ENCODE measurements at regions not wholly inside any gene's neighbourhood (a gene's known extent, or its start where the extent isn't known, plus 50 kb on each side); places are given as distances from the start of the nearest gene placed in this dataset.
A peak's percentile ranks its signal among the peaks of the same experiment; 100 is the strongest.
"Not testable (repeated sequence)": the region's sequence is repeated elsewhere in the genome, so short reads cannot be mapped to it uniquely, and the experiment has no call there.

DNA sequence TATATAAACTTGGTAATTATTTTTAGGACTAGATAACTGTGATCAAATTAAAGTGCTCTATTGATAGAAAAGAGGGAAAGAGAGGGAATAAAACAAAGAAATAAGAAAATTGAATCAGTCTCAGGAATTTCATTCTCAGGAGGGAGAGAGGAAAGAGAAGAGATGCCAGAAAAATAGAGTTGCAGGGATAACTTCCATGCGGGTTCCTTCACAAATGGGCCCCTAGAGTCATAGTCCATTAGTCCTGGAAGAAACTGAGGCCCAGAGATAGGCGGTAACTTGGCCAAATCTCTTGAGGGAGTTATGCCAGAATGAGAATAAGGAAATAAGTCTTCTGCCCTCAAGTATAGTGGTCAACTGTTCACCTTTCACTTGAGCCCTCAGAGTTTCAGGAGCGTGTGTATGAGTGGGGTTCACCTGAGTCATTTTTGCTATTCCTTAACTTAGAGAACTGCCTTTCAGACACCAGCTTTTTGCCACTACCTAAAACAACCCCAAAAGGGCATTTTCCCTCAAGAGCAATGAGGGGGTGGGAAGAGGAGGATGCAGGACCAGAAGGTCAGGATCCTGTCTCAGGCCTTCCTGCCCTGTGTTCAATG, 192.6 kb downstream of the MEX3B start:
- no peak for DNase-seq (ENCODE audit: low read depth, low spot score)
- in situ Hi-C loops (cut with HindIII; ENCODE audit: low pct_unique_long_range_greater_than_20kb, low sequenced_read_pairs): no loop called here

GRCh38 chr15:81852411-81853149, 193.2 kb downstream of the MEX3B start:
- in situ Hi-C loops (cut with HindIII; ENCODE audit: low pct_unique_long_range_greater_than_20kb, low sequenced_read_pairs): no loop called here
- DNase-seq (ENCODE audit: low read depth, low spot score): no peak

- in situ Hi-C loops (cut with HindIII; ENCODE audit: low pct_unique_long_range_greater_than_20kb, low sequenced_read_pairs): no loop called here
- no peak for DNase-seq (ENCODE audit: low read depth, low spot score)
Measured at GRCh38 chr15:81851757-81852156, 194.1 kb downstream of the MEX3B start.

DNA sequence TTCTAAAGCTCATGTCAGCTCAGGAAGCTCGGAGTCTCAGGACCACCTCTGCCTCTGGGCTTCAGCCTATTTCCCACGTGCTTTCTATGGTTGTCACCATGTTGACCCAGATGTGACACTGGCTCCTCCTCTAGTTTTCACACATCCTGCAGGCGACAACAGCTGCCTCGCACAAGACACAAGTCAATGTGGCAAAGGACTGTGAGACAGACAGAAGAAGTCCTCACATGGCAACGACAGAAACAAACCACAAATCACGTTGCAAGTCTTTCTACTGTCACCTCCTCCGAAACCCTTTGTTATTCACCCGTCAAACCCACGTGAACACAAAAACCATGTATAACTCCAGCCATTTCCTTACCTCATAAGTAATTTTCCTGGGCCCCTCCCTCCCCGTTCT, 194.5 kb downstream of the MEX3B start:
- in situ Hi-C loops (cut with HindIII; ENCODE audit: low pct_unique_long_range_greater_than_20kb, low sequenced_read_pairs): no loop called here

DNA sequence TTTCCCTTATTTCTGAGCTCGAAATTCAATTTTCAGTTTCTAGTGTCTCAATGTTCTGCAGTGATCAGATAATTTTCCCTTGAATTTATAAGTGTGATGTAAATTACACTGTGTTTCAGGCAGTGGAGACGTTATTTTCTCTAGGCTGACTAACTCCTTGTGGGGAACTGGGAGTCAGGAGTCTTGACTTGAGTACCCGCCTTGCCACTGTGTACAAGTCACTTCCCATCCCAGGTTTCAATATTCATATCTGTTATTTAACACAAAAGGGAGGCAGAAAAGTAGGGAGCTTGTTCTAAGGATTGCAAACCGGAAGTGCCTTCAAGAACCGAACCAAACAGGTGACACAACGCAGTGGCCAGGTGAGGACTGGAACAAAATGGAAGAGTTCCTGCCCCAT, 196.5 kb downstream of the MEX3B start:
- in situ Hi-C loops (cut with HindIII; ENCODE audit: low pct_unique_long_range_greater_than_20kb, low sequenced_read_pairs): no loop called here
- DNase-seq (ENCODE audit: low read depth, low spot score): no peak

More for the DNA sequence above, 194.5 kb downstream of the MEX3B start:
- no peak for DNase-seq (ENCODE audit: low read depth, low spot score)

- no peak for DNase-seq (ENCODE audit: low read depth, low spot score)
- in situ Hi-C loops (cut with HindIII; ENCODE audit: low pct_unique_long_range_greater_than_20kb, low sequenced_read_pairs): no loop called here
Measured at GRCh38 chr15:81848701-81849100, 197.1 kb downstream of the MEX3B start.

GRCh38 chr15:81843757-81844407, 201.9 kb downstream of the MEX3B start:
- no peak for DNase-seq (ENCODE audit: low read depth, low spot score)
- in situ Hi-C loops (cut with HindIII; ENCODE audit: low pct_unique_long_range_greater_than_20kb, low sequenced_read_pairs): no loop called here

- in situ Hi-C loops (cut with HindIII; ENCODE audit: low pct_unique_long_range_greater_than_20kb, low sequenced_read_pairs): no loop called here
- DNase-seq (ENCODE audit: low read depth, low spot score): no peak
Measured at GRCh38 chr15:81843226-81843625, 202.6 kb downstream of the MEX3B start.

- DNase-seq (ENCODE audit: low read depth, low spot score): no peak
- in situ Hi-C loops (cut with HindIII; ENCODE audit: low pct_unique_long_range_greater_than_20kb, low sequenced_read_pairs): no loop called here
Measured at GRCh38 chr15:81839387-81839786, 206.4 kb downstream of the MEX3B start.

- in situ Hi-C loops (cut with HindIII; ENCODE audit: low pct_unique_long_range_greater_than_20kb, low sequenced_read_pairs): no loop called here
- DNase-seq (ENCODE audit: low read depth, low spot score): no peak
Measured at GRCh38 chr15:81835731-81836130, 210.1 kb downstream of the MEX3B start.

DNA sequence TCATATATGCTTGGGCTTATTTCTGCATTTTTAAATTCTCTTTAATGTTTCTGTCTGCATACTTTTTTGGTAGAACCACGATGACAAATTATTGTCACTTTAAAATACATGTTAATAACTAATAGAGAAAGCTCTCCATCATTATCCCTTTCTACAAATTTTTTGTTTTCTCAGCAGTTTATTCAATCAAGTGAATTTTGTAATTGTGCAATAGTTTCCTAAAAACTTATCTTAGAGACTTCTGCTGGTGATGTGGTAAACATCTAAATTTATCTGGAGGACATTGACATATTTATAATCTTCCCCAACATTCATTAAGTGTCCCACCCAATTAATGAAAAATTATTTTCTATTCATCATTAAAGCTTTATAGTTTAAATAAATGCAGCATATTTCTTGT, 215.3 kb downstream of the MEX3B start:
- in situ Hi-C loops (cut with HindIII; ENCODE audit: low pct_unique_long_range_greater_than_20kb, low sequenced_read_pairs): no loop called here

GRCh38 chr15:81829918-81830317, 215.9 kb downstream of the MEX3B start:
- DNase-seq (ENCODE audit: low read depth, low spot score): no peak
- in situ Hi-C loops (cut with HindIII; ENCODE audit: low pct_unique_long_range_greater_than_20kb, low sequenced_read_pairs): no loop called here

More for the DNA sequence above, 215.3 kb downstream of the MEX3B start:
- DNase-seq (ENCODE audit: low read depth, low spot score): no peak

- no peak for DNase-seq (ENCODE audit: low read depth, low spot score)
- in situ Hi-C loops (cut with HindIII; ENCODE audit: low pct_unique_long_range_greater_than_20kb, low sequenced_read_pairs): no loop called here
Measured at GRCh38 chr15:81828135-81828534, 217.7 kb downstream of the MEX3B start.

DNA sequence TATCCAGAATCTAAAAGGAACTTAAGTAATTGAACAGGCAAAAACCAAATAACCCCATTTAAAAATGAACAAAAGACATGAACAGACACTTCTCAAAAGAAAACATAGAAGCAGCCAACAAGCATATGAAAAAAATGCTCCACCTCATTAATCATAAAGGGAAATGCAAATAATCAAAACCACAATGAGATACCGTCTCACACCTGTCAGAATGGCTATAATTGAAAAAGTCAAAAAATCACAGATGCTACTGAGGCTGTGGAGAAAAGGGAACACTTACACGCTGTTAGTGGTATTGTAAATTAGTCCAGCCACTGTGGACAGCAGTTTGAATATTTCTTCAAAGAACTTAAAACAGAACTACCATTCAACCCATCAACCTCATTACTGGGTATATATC, 220.7 kb downstream of the MEX3B start:
- no peak for DNase-seq (ENCODE audit: low read depth, low spot score)
- in situ Hi-C loops (cut with HindIII; ENCODE audit: low pct_unique_long_range_greater_than_20kb, low sequenced_read_pairs): no loop called here

DNA sequence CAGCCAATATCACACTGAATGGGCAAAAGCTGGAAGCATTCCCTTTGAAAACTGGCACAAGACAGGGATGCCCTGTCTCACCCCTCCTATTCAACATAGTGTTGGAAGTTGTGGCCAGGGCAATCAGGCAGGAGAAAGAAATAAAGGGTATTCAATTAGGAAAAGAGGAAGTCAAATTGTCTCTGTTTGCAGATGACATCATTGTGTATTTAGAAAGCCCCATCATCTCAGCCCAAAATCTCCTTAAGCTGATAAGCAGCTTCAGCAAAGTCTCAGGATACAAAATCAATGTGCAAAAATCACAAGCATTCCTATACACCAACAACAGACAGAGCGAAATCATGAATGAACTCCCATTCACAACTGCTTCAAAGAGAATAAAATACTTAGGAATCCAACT, 223.2 kb downstream of the MEX3B start:
- in situ Hi-C loops (cut with HindIII; ENCODE audit: low pct_unique_long_range_greater_than_20kb, low sequenced_read_pairs): not testable (repeated sequence)

DNA sequence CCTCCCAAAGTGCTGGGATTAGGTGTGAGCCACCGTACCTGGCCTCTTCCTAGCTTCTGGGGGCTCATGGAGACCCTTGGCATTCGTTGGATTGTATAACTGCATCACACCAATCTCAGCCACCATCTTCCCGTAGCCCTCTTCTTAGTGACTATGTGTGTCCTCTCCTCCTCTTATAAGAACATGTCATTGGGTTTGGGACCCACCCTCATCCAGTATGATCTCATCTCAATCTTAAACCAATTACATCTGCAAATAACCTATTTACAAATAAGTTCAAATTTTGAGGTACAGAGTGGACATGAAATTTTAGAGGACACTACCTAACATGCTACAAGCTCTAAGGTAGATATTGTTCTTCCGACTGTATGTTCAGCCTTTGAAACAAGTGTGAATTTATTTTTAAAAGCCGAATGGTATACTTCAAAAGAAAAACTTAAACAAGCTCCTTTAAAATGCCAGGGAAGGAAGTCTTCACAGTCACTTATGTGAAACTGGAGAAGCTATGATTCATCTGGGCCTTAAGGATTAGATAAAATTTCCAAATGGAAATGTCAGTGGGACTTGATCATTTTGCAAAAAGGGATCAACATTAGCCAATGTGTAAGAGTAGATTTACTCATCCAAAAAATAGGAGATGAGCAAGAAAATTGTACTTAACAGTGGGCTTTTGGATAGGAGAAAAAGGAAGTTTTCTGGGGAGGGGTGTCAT, 225.7 kb downstream of the MEX3B start:
- no peak for DNase-seq (ENCODE audit: low read depth, low spot score)

More for the DNA sequence above, 223.2 kb downstream of the MEX3B start:
- DNase-seq (ENCODE audit: low read depth, low spot score): not testable (repeated sequence)

DNA sequence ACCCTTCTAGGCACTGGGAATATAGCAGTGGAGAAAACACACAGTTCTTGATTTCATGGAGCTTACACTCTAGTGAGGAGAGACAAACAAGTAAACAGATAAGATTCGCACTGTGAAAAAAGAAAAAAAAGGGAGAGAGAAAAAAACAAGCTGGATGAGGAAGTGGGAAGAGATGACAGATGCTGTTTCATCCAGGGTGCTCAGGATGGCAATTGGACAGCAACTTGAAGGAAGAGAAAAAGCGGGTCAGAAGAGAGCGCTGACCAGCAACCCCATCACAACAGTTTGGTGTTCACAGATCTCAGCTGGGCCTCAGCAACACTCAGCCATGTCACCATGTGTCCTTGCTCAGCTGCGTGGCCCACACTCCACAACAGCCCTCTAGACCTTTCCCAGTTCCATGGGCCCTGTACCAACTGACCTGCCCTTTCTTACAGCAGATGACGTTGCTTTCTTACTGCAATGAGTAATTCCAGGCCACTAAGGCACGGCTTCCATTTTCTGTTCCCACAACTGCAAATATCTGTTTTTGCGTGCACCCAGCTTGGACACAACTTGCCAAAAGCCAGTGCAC, 230.8 kb downstream of the MEX3B start:
- in situ Hi-C loops (cut with HindIII; ENCODE audit: low pct_unique_long_range_greater_than_20kb, low sequenced_read_pairs): no loop called here
- DNase-seq (ENCODE audit: low read depth, low spot score): no peak

More for the DNA sequence above, 225.7 kb downstream of the MEX3B start:
- in situ Hi-C loops (cut with HindIII; ENCODE audit: low pct_unique_long_range_greater_than_20kb, low sequenced_read_pairs): no loop called here

GRCh38 chr15:81813215-81813614, 232.6 kb downstream of the MEX3B start:
- DNase-seq (ENCODE audit: low read depth, low spot score): peak; percentile 50
- in situ Hi-C loops (cut with HindIII; ENCODE audit: low pct_unique_long_range_greater_than_20kb, low sequenced_read_pairs): no loop called here

Measured in SK-MEL-5 (cell line).